HG02798 (cell line): ENCODE measurements at regions not wholly inside any gene's neighbourhood (a gene's known extent, or its start where the extent isn't known, plus 50 kb on each side); places are given as distances from the start of the nearest gene placed in this dataset.

Source experiments
- ATAC-seq: cut with Tn5 transposase; IDR thresholded peaks from one replicate; pipeline ENCODE4 v1.9.1; 2021; ENCODE audit warnings: mild to moderate bottlenecking; ENCODE audit not compliant: unreplicated experiment, poor library complexity

GRCh38 chr4:26161030-26161824 is 159.6 kb upstream of the RBPJ start:
- peak; percentile 49 for ATAC-seq

GRCh38 chr4:26162101-26162500 is 158.7 kb upstream of the RBPJ start:
- peak; percentile 64 for ATAC-seq

GRCh38 chr4:26163425-26164362 is 157.1 kb upstream of the RBPJ start:
- ATAC-seq: no peak

- no peak for ATAC-seq
Measured at GRCh38 chr4:26171501-26171900, 149.3 kb upstream of the RBPJ start.

GRCh38 chr4:26171941-26172340 is 148.9 kb upstream of the RBPJ start:
- no peak for ATAC-seq

- no peak for ATAC-seq
Measured at GRCh38 chr4:26173619-26174018, 147.2 kb upstream of the RBPJ start.

GRCh38 chr4:26174027-26174426 is 146.8 kb upstream of the RBPJ start:
- no peak for ATAC-seq

- peak; percentile 54 for ATAC-seq
Measured at GRCh38 chr4:26175006-26175786, 145.6 kb upstream of the RBPJ start.

GRCh38 chr4:26175905-26176470 is 144.8 kb upstream of the RBPJ start:
- no peak for ATAC-seq

- no peak for ATAC-seq
Measured at GRCh38 chr4:26176598-26177149, 144.1 kb upstream of the RBPJ start.

GRCh38 chr4:26178854-26179253 is 142.0 kb upstream of the RBPJ start:
- ATAC-seq: peak; percentile 31

GRCh38 chr4:26179316-26179760 is 141.5 kb upstream of the RBPJ start:
- ATAC-seq: peak; percentile 75

- no peak for ATAC-seq
Measured at GRCh38 chr4:26181616-26182015, 139.2 kb upstream of the RBPJ start.

- no peak for ATAC-seq
Measured at GRCh38 chr4:26183017-26183416, 137.8 kb upstream of the RBPJ start.

- no peak for ATAC-seq
Measured at GRCh38 chr4:26185436-26185835, 135.4 kb upstream of the RBPJ start.

GRCh38 chr4:26191353-26191752 is 129.5 kb upstream of the RBPJ start:
- ATAC-seq: no peak

- peak; percentile 48 for ATAC-seq
Measured at GRCh38 chr4:26192899-26193869, 127.6 kb upstream of the RBPJ start.

- peak; percentile 54 for ATAC-seq
Measured at GRCh38 chr4:26194764-26195163, 126.0 kb upstream of the RBPJ start.

- ATAC-seq: no peak
Measured at GRCh38 chr4:26196567-26196966, 124.2 kb upstream of the RBPJ start.
